ENCODE measurements at regions not wholly inside any gene's neighbourhood (a gene's known extent, or its start where the extent isn't known, plus 50 kb on each side); places are given as distances from the start of the nearest gene placed in this dataset.
"Not testable (repeated sequence)": the region's sequence is repeated elsewhere in the genome, so short reads cannot be mapped to it uniquely, and the experiment has no call there.

DNA sequence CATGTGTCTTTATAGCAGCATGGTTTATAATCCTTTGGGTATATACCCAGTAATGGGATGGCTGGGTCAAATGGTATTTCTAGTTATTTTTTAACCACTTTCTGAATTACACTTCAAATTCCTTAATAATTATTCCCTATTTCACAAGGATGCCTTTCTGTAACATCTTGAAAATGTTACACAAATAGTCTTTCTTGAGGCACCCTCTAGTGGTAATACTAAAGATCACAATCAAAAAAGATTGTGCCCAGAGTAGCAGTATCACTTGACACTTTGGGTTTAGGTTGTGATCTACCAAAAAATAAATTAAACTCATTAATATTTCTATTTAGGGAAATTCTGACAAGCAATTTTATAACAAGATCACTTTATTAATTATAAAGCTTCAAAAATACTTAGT is 74.0 kb upstream of the TEKT4 start:
- TF ChIP-seq, protein P1, sequence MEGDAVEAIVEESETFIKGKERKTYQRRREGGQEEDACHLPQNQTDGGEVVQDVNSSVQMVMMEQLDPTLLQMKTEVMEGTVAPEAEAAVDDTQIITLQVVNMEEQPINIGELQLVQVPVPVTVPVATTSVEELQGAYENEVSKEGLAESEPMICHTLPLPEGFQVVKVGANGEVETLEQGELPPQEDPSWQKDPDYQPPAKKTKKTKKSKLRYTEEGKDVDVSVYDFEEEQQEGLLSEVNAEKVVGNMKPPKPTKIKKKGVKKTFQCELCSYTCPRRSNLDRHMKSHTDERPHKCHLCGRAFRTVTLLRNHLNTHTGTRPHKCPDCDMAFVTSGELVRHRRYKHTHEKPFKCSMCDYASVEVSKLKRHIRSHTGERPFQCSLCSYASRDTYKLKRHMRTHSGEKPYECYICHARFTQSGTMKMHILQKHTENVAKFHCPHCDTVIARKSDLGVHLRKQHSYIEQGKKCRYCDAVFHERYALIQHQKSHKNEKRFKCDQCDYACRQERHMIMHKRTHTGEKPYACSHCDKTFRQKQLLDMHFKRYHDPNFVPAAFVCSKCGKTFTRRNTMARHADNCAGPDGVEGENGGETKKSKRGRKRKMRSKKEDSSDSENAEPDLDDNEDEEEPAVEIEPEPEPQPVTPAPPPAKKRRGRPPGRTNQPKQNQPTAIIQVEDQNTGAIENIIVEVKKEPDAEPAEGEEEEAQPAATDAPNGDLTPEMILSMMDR (IDR thresholded peaks at IDR 0.05; ENCODE audit: extremely low read depth in 1 of 2, insufficient read depth in 1 of 2, low read depth in 1 of 2, low read length in 2 of 2): peak in 1 of 2 donors; percentile 22
- TF ChIP-seq, protein P2, sequence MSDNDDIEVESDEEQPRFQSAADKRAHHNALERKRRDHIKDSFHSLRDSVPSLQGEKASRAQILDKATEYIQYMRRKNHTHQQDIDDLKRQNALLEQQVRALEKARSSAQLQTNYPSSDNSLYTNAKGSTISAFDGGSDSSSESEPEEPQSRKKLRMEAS (IDR thresholded peaks at IDR 0.05; ENCODE audit: insufficient read depth, insufficient read length): not testable (repeated sequence)
- TF ChIP-seq POLR2A (IDR thresholded peaks at IDR 0.05; ENCODE audit: low read depth, low read length); GATA2 (IDR thresholded peaks at IDR 0.05; ENCODE audit: insufficient read depth, insufficient read length, low read depth, low read length); EZH2 (IDR thresholded peaks at IDR 0.05; ENCODE audit: borderline replicate concordance, low read depth, low read length, severe bottlenecking): not testable (repeated sequence)

Measured in endothelial cell of umbilical vein (primary cell).